AG20443 (cell line): ENCODE measurements at regions not wholly inside any gene's neighbourhood (a gene's known extent, or its start where the extent isn't known, plus 50 kb on each side); places are given as distances from the start of the nearest gene placed in this dataset.
"Not testable (repeated sequence)": the region's sequence is repeated elsewhere in the genome, so short reads cannot be mapped to it uniquely, and the experiment has no call there.

Source experiments
- DNase-seq: peaks from one replicate; pipeline ENCODE4 v3.0.0; 2012; ENCODE audit warnings: low spot score, mixed read lengths

GRCh38 chr4:94014484-94015136 is 186.1 kb downstream of the ATOH1 start:
- DNase-seq: no peak

GRCh38 chr4:94015956-94016355 is 187.4 kb downstream of the ATOH1 start:
- no peak for DNase-seq

GRCh38 chr4:94032754-94033153 is 174.9 kb upstream of the SMARCAD1 start:
- DNase-seq: peak; percentile 24

DNA sequence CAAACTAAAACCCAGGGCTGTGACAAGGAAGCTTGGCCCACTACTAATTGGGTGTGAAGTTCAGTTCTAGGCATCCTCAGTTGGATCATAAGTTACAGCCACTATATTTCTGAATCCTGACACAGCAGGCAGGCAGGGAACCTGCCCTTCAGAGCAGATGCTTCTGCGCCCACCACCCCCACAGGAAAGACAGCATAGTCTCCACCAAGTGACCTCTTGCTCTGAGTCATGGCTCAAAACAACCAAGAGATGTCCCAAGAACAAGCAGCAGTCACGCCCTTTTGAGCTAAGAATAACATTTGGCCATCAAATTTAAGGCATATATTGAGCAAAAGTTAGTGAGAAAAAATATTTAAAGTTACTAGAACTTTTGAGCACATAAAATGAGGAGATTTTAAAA is 170.7 kb upstream of the SMARCAD1 start:
- DNase-seq: no peak

DNA sequence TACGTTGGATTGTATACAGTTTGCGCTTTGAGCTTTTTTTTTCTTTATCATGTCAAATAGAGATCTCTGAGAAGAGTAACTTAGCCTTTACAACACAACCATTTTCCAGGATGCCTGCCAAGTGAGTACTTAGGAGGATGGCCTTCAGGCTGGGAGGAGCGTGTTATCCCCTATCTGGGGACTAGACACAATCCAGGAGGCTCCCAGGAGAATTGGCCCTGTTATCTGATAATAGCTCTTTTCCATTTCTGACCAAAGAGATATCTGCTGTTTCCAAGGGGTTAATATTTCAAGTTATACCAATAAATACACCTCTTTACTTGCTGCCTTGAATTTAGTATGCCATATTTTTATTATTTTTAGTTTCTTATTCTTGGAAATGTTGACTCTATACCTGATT is 169.5 kb upstream of the SMARCAD1 start:
- no peak for DNase-seq

DNA sequence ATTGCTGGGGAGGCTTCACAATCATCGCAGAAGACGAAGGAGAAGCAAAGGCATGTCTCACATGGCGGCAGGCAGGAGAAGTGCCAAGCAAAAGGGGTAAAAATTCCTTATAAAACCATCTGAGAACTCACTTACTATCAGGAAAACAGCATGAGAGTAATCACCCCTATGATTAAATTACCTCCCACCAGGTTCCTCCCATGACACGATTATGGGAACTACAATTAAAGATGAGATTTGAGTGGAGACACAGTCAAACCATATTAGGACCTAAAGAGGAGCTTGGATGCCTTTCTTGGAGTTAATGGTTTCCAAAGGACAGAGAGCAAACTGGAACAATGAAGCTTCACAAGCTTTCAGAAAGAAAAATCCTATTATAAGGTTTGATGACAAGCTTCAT is 168.4 kb upstream of the SMARCAD1 start:
- DNase-seq: no peak

DNA sequence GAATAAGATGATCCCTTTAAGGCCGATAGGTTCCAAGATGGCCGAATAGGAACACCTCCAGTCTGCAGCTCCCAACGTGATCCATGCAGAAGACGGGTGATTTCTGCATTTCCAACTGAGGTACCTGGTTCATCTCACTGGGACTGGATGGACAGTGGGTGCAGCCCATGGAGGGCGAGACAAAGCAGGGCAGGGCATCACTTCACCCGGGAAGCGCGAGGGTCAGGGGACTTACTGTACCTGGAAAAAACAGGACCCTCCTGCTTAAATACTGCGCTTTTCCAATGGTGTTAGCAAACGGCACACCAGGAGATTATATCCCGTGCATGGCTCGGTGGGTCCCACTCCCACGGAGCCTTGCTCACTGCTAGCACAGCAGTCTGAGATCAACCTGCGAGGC is 163.2 kb upstream of the SMARCAD1 start:
- DNase-seq: not testable (repeated sequence)

GRCh38 chr4:94063084-94063483 is 144.6 kb upstream of the SMARCAD1 start:
- no peak for DNase-seq

- no peak for DNase-seq
Measured at GRCh38 chr4:94068753-94069719, 138.6 kb upstream of the SMARCAD1 start.

- no peak for DNase-seq
Measured at GRCh38 chr4:94076498-94076897, 131.2 kb upstream of the SMARCAD1 start.

- DNase-seq: no peak
Measured at GRCh38 chr4:94084155-94084554, 123.5 kb upstream of the SMARCAD1 start.

DNA sequence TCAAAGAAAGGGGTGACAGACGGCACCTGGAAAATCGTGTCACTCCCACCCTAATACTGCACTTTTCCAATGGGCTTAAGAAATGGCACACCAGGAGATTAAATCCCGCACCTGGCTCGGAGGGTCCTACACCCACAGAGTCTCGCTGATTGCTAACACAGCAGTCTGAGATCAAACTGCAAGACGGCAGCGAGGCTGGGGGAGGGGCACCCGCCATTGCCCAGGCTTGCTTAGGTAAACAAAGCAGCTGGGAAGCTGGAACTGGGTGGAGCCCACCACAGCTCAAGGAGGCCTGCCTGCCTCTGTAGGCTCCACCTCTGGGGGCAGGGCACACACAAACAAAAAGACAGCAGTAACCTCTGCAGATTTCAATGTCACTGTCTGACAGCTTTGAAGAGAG is 108.5 kb upstream of the SMARCAD1 start:
- DNase-seq: not testable (repeated sequence)

GRCh38 chr4:94112644-94113043 is 95.0 kb upstream of the SMARCAD1 start:
- no peak for DNase-seq

GRCh38 chr4:94115687-94116086 is 92.0 kb upstream of the SMARCAD1 start:
- DNase-seq: no peak

DNA sequence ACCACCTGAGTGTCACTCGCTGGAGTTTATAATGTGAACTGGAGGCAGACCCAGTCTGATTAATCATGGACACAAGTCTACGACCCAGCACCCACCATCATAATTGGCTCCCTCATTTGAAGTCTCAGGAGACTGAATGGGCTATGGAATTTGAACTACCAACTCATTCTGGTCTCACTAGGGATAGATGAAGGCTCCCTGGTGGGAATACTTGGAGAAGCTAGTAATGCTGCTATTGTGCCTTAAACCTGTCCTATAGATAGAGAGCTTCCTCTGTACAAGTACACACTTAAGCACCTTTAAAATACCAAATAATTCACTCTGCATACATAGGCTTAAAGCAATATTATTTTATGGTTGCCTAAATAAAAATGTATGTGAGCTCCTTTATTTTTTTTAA is 90.8 kb upstream of the SMARCAD1 start:
- no peak for DNase-seq

DNA sequence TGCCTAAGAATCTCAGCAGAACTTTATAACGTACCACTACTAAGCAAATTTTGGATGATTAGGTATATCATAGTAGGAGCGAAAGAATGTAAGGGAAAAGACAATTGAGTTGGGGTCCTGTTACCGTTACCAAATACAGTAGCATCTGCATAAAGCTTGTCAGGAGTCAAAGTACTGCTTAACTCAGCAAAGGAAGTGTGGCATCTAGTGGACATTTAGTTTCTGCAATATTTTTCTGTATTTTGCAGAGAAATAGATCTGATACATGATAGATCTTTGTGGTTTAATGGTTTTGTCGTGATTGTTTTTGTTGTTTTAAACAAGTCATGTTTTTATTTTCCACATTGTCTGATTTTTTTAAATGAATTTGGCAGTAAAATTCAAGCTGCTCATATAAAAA is 81.0 kb upstream of the SMARCAD1 start:
- no peak for DNase-seq

DNA sequence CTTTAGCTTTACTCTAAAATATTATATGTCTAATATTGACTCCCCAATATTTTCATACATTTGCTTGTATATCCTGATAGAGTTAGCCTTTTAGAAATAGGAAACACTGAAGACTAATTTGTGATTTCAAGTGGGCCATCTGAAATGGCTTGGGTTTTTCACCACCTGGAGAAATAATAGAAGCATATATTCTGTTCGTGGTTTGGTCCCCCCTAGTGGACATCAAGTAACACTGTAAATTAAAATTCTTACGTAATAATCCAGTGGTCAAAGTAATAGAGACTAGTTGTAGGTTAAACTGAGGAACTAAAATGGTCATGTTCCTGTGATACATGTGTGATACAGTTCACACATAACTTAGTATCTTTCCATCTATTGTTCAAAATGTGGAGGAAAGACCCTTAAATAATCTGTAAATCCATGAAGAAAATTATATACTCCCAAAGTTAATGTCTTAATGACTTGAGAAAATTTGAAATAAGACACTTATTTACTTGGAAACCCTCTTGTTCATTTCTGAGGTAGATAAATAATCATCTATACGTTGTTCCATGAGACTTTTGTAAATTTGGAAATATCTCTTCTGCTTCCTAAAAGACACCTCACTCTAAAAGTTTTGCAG is 79.8 kb upstream of the SMARCAD1 start:
- peak; percentile 33 for DNase-seq

DNA sequence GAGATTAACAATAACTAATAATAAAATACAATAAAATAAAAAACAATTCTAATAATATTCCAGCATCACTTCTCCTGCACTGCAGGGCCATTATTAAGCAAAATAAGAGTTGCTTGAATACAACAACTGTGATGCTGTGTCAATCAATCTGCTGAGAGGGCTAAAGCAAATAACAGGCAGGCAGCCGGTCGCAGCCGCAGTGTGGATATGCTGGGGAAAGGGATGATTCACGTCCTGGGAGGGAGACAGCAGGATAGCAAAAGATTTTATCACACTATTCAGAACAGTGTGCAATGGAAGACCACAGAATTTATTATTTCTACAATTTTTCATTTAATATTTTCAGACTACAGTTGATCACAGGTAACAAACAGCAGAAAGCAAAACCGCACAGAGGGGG is 76.5 kb upstream of the SMARCAD1 start:
- no peak for DNase-seq

GRCh38 chr4:94135701-94136100 is 72.0 kb upstream of the SMARCAD1 start:
- no peak for DNase-seq

GRCh38 chr4:94139931-94140612 is 67.6 kb upstream of the SMARCAD1 start:
- DNase-seq: no peak

DNA sequence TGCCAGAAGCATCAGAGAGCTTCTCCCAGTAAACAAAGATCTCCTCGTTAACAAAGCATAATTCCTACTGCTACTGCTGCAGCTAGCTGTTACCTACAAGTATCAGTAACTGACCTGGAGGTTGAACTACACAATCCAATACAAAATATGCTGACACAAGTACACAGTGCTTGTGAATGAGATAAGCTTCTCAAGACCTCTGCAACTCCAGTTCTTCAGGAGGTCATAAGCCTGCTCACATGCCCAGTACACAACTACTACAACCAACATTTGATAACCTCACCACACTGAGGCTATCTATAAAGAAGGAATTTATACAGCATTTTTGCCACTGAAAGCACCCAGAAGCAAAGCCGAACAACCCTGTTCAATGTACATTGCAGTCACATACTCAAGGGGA is 66.7 kb upstream of the SMARCAD1 start:
- DNase-seq: no peak

DNA sequence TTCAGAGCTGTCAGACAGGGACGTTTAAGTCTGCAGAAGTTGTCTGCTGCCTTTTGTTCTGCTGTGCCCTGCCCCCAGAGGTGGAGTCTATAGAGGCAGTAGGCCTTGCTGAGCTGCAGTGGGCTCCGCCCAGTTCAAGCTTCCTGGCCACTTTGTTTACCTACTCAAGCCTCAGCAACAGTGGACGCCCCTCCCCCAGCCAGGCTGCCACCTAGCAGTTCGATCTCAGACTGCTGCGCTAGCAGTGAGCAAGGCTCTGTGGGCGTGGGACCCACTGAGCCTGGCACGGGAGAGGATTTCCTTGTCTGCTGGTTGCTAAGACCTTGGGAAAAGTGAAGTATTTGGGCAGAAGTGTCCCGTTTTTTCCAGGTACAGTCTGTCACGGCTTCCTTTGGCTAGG is 59.6 kb upstream of the SMARCAD1 start:
- not testable (repeated sequence) for DNase-seq
